Urinary bladder (tissue), 3 donors: ENCODE measurements at regions not wholly inside any gene's neighbourhood (a gene's known extent, or its start where the extent isn't known, plus 50 kb on each side); places are given as distances from the start of the nearest gene placed in this dataset.

Experiments used
- DNase-seq: peaks from one replicate; pipeline ENCODE4 v3.0.0-alpha.2; 2015; ENCODE audit errors: extremely low spot score
- H3K27ac ChIP-seq: one replicate; pipeline ENCODE4 v1.5.1; 2013; ENCODE audit warnings: low read depth, mild to moderate bottlenecking, moderate library complexity
- H3K36me3 ChIP-seq: one replicate; pipeline ENCODE4 v1.6.1; 2013; ENCODE audit warnings: mild to moderate bottlenecking, moderate library complexity; ENCODE audit not compliant: insufficient read depth
- H3K4me1 ChIP-seq: one replicate; pipeline ENCODE4 v1.6.1; 2013; ENCODE audit warnings: mild to moderate bottlenecking, moderate library complexity; ENCODE audit not compliant: insufficient read depth
- H3K4me3 ChIP-seq: one replicate; pipeline ENCODE4 v1.5.1; 2013; ENCODE audit warnings: low read depth, low read length
- WGBS: extraction: QIAGEN DNeasy Blood & Tissue Kit; methylation state at CpG from one replicate; pipeline ENCODE4 v1.1.7; 2013; 5-methylcytosine and 5-hydroxymethylcytosine counted together
- donor health status: healthy with polysubstance abuse.
- donor health status: healthy.

- 52% methylated on average over 5 of the region's 5 CpGs for WGBS
- no peaks in the 10 kb centered on the region for H3K36me3 ChIP-seq
- no peaks in the 10 kb centered on the region for H3K4me1 ChIP-seq
- H3K4me3 ChIP-seq = no peak overlapping the region
- no peak for DNase-seq
- H3K27ac ChIP-seq = no peak overlapping the region
Observed at GRCh38 chr16:61413021-61413420, 623.2 kb downstream of the CDH8 start.

- WGBS = 81% methylated on average over 4 of the region's 4 CpGs
- no peak overlapping the region for H3K4me3 ChIP-seq
- H3K36me3 ChIP-seq = no peaks in the 10 kb centered on the region
- no peaks in the 10 kb centered on the region for H3K4me1 ChIP-seq
- no peak for DNase-seq
- H3K27ac ChIP-seq = no peak overlapping the region
Observed at GRCh38 chr16:61412562-61412961, 623.7 kb downstream of the CDH8 start.

GRCh38 chr16:61409604-61410003 lies 626.6 kb downstream of the CDH8 start:
- no peak for DNase-seq
- no peaks in the 10 kb centered on the region for H3K36me3 ChIP-seq
- H3K27ac ChIP-seq = no peak overlapping the region
- no peaks in the 10 kb centered on the region for H3K4me1 ChIP-seq
- no peak overlapping the region for H3K4me3 ChIP-seq

GRCh38 chr16:61403386-61403785 lies 632.9 kb downstream of the CDH8 start:
- 78% methylated on average over 4 of the region's 4 CpGs for WGBS
- no peak for DNase-seq
- H3K4me1 ChIP-seq = no peaks in the 10 kb centered on the region
- no peak overlapping the region for H3K27ac ChIP-seq
- H3K4me3 ChIP-seq = no peak overlapping the region
- H3K36me3 ChIP-seq = no peaks in the 10 kb centered on the region

GRCh38 chr16:61391896-61392295 lies 644.3 kb downstream of the CDH8 start:
- no peak for DNase-seq
- H3K4me3 ChIP-seq = no peak overlapping the region
- WGBS = 88% methylated on average over 4 of the region's 4 CpGs
- no peaks in the 10 kb centered on the region for H3K36me3 ChIP-seq
- H3K4me1 ChIP-seq = no peaks in the 10 kb centered on the region
- no peak overlapping the region for H3K27ac ChIP-seq

GRCh38 chr16:61390965-61391637 lies 645.1 kb downstream of the CDH8 start:
- DNase-seq = no peak
- no peaks in the 10 kb centered on the region for H3K36me3 ChIP-seq
- no peaks in the 10 kb centered on the region for H3K4me1 ChIP-seq
- no peak overlapping the region for H3K4me3 ChIP-seq
- H3K27ac ChIP-seq = no peak overlapping the region
- WGBS = 89% methylated on average over 4 of the region's 4 CpGs

- Histone ChIP-seq H3K4me1 (no peaks in the 10 kb centered on the region), H3K27ac (no peak overlapping the region), H3K4me3 (no peak overlapping the region), H3K36me3 (no peaks in the 10 kb centered on the region)
- no peak for DNase-seq
- WGBS = 89% methylated on average over 12 of the region's 12 CpGs
Observed at GRCh38 chr16:61385392-61386071, 650.7 kb downstream of the CDH8 start.

- H3K36me3 ChIP-seq = no peaks in the 10 kb centered on the region
- no peak overlapping the region for H3K4me3 ChIP-seq
- no peak for DNase-seq
- H3K4me1 ChIP-seq = no peaks in the 10 kb centered on the region
- no peak overlapping the region for H3K27ac ChIP-seq
Observed at GRCh38 chr16:61382435-61382834, 653.8 kb downstream of the CDH8 start.

- H3K4me3 ChIP-seq = no peak overlapping the region
- no peak for DNase-seq
- WGBS = 88% methylated on average over 2 of the region's 2 CpGs
Observed at GRCh38 chr16:61379311-61379710, 656.9 kb downstream of the CDH8 start.

GRCh38 chr16:61374071-61374470 lies 662.2 kb downstream of the CDH8 start:
- Histone ChIP-seq H3K27ac (no peak overlapping the region), H3K36me3 (no peaks in the 10 kb centered on the region), H3K4me3 (no peak overlapping the region), H3K4me1 (no peaks in the 10 kb centered on the region)
- DNase-seq = no peak

More at GRCh38 chr16:61379311-61379710, 656.9 kb downstream of the CDH8 start:
- H3K36me3 ChIP-seq = no peaks in the 10 kb centered on the region
- no peak overlapping the region for H3K27ac ChIP-seq
- no peaks in the 10 kb centered on the region for H3K4me1 ChIP-seq

- Histone ChIP-seq H3K36me3 (no peaks in the 10 kb centered on the region), H3K27ac (no peak overlapping the region), H3K4me1 (no peaks in the 10 kb centered on the region), H3K4me3 (no peak overlapping the region)
- DNase-seq = no peak
Observed at GRCh38 chr16:61371881-61372280, 664.4 kb downstream of the CDH8 start.

- Histone ChIP-seq H3K4me1 (no peaks in the 10 kb centered on the region), H3K4me3 (no peak overlapping the region), H3K36me3 (no peaks in the 10 kb centered on the region), H3K27ac (no peak overlapping the region)
- 43% methylated on average over 2 of the region's 2 CpGs for WGBS
- DNase-seq = no peak
Observed at GRCh38 chr16:61371388-61371787, 664.9 kb downstream of the CDH8 start.

- H3K27ac ChIP-seq = no peak overlapping the region
- 75% methylated on average over 2 of the region's 2 CpGs for WGBS
- DNase-seq = no peak
- H3K4me1 ChIP-seq = no peaks in the 10 kb centered on the region
- H3K4me3 ChIP-seq = no peak overlapping the region
- no peaks in the 10 kb centered on the region for H3K36me3 ChIP-seq
Observed at GRCh38 chr16:61370564-61370963, 665.7 kb downstream of the CDH8 start.

GRCh38 chr16:61366006-61366405 lies 670.2 kb downstream of the CDH8 start:
- H3K4me1 ChIP-seq = no peaks in the 10 kb centered on the region
- H3K27ac ChIP-seq = no peak overlapping the region
- no peaks in the 10 kb centered on the region for H3K36me3 ChIP-seq
- no peak overlapping the region for H3K4me3 ChIP-seq
- DNase-seq = no peak
- 83% methylated on average over 2 of the region's 2 CpGs for WGBS
